GM12872 (cell line): ENCODE measurements at regions not wholly inside any gene's neighbourhood (a gene's known extent, or its start where the extent isn't known, plus 50 kb on each side); places are given as distances from the start of the nearest gene placed in this dataset.

Experiments used
- CTCF ChIP-seq: IDR thresholded peaks from 3 replicates; pipeline ENCODE4 v1.5.1; 2011; ENCODE audit warnings: low read depth, mild to moderate bottlenecking, low read length, moderate library complexity; ENCODE audit not compliant: insufficient read depth

- no peak for TF ChIP-seq CTCF
Measured at GRCh38 chr7:23895666-23896096, 185.7 kb downstream of the STK31 start.

- no peak for TF ChIP-seq CTCF
Measured at GRCh38 chr7:23898619-23899018, 188.6 kb downstream of the STK31 start.

GRCh38 chr7:23907012-23907411 lies 197.0 kb downstream of the STK31 start:
- no peak for TF ChIP-seq CTCF

GRCh38 chr7:23909426-23909825 lies 199.4 kb downstream of the STK31 start:
- TF ChIP-seq CTCF, result no peak

GRCh38 chr7:23912065-23912464 lies 202.0 kb downstream of the STK31 start:
- TF ChIP-seq CTCF, result no peak

GRCh38 chr7:23913016-23913415 lies 203.0 kb downstream of the STK31 start:
- no peak for TF ChIP-seq CTCF

GRCh38 chr7:23915236-23915635 lies 205.2 kb downstream of the STK31 start:
- TF ChIP-seq CTCF, result no peak

- TF ChIP-seq CTCF, result no peak
Measured at GRCh38 chr7:23918286-23918685, 208.3 kb downstream of the STK31 start.
